ENCODE measurements at regions not wholly inside any gene's neighbourhood (a gene's known extent, or its start where the extent isn't known, plus 50 kb on each side); places are given as distances from the start of the nearest gene placed in this dataset.

- H3K36me3 ChIP-seq, result no peaks in the 10 kb centered on the region
- H3K4me1 ChIP-seq, result no peaks in the 10 kb centered on the region
- TF ChIP-seq CTCF (IDR thresholded peaks at IDR 0.05), result no peak
- intact Hi-C loops (cut with DNase I), result loop anchor here (10.0 kb wide), 1 partner anchor 135 kb away; no protein-coding TSS in a partner anchor
- no peak overlapping the region for H3K4me3 ChIP-seq
- no peak overlapping the region for H3K27ac ChIP-seq
- no peak for DNase-seq
- H3K9me3 ChIP-seq, result no peaks in the 10 kb centered on the region
- no peak overlapping the region for H3K9ac ChIP-seq (ENCODE audit: low read depth in 2 of 2, low read length in 2 of 2)
- H3K27me3 ChIP-seq, result no peaks in the 10 kb centered on the region
Measured at GRCh38 chr21:33169359-33169758, 60.4 kb upstream of the IFNAR2 start.

GRCh38 chr21:33171616-33172169 is 58.0 kb upstream of the IFNAR2 start:
- H3K4me3 ChIP-seq, result no peak overlapping the region
- H3K36me3 ChIP-seq, result no peaks in the 10 kb centered on the region
- no peaks in the 10 kb centered on the region for H3K4me1 ChIP-seq
- no peak for DNase-seq
- no peaks in the 10 kb centered on the region for H3K27me3 ChIP-seq
- no peak overlapping the region for H3K9ac ChIP-seq (ENCODE audit: low read depth in 2 of 2, low read length in 2 of 2)
- H3K9me3 ChIP-seq, result no peaks in the 10 kb centered on the region
- no peak for TF ChIP-seq CTCF (IDR thresholded peaks at IDR 0.05)
- H3K27ac ChIP-seq, result no peak overlapping the region
- intact Hi-C loops (cut with DNase I), result no loop called here

GRCh38 chr21:33174756-33175155 is 55.0 kb upstream of the IFNAR2 start:
- H3K4me3 ChIP-seq, result no peak overlapping the region
- intact Hi-C loops (cut with DNase I), result no loop called here
- H3K4me1 ChIP-seq, result no peaks in the 10 kb centered on the region
- H3K36me3 ChIP-seq, result no peaks in the 10 kb centered on the region
- H3K9ac ChIP-seq (ENCODE audit: low read depth in 2 of 2, low read length in 2 of 2), result no peak overlapping the region
- no peak for DNase-seq
- H3K27ac ChIP-seq, result no peak overlapping the region
- H3K9me3 ChIP-seq, result no peaks in the 10 kb centered on the region
- TF ChIP-seq CTCF (IDR thresholded peaks at IDR 0.05), result no peak
- no peaks in the 10 kb centered on the region for H3K27me3 ChIP-seq

Measured in colonic mucosa (tissue), 4 donors.